Kidney tubule cell (primary cell): ENCODE measurements at regions not wholly inside any gene's neighbourhood (a gene's known extent, or its start where the extent isn't known, plus 50 kb on each side); places are given as distances from the start of the nearest gene placed in this dataset.

Experiments used
- DNase-seq: peaks from one replicate; pipeline ENCODE4 v3.0.0-alpha.2; 2018; ENCODE audit warnings: low spot score

GRCh38 chr1:47703156-47703825 is 265.4 kb downstream of the FOXD2 start:
- no peak for DNase-seq

GRCh38 chr1:47703981-47704596 is 266.2 kb downstream of the FOXD2 start:
- no peak for DNase-seq

- no peak for DNase-seq
Measured at GRCh38 chr1:47705517-47706130, 267.8 kb downstream of the FOXD2 start.

GRCh38 chr1:47707503-47707902 is 269.7 kb downstream of the FOXD2 start:
- DNase-seq: no peak

GRCh38 chr1:47708019-47708535 is 270.2 kb downstream of the FOXD2 start:
- no peak for DNase-seq

- no peak for DNase-seq
Measured at GRCh38 chr1:47708658-47709018, 270.8 kb downstream of the FOXD2 start.

GRCh38 chr1:47709019-47709871 is 271.4 kb downstream of the FOXD2 start:
- DNase-seq: no peak

GRCh38 chr1:47709872-47710231 is 272.0 kb downstream of the FOXD2 start:
- DNase-seq: no peak

GRCh38 chr1:47710329-47711071 is 272.7 kb downstream of the FOXD2 start:
- peak; percentile 58 for DNase-seq
